HL-60 (cell line): ENCODE measurements at regions not wholly inside any gene's neighbourhood (a gene's known extent, or its start where the extent isn't known, plus 50 kb on each side); places are given as distances from the start of the nearest gene placed in this dataset.
"Not testable (repeated sequence)": the region's sequence is repeated elsewhere in the genome, so short reads cannot be mapped to it uniquely, and the experiment has no call there.

Experiments
- DNase-seq, 2 experiments: peaks; one replicate each; pipeline ENCODE4 v3.0.0-alpha.2; 2010 to 2020; ENCODE audit warnings: low read depth in 1 of 2, low spot score in 1 of 2
- H3K27ac ChIP-seq: fragments of 250-450 bp; sonication (Bioruptor Pico); replicated peaks from 2 replicates; pipeline ENCODE4 v1.5.1; 2020; ENCODE audit warnings: mild to moderate bottlenecking, moderate library complexity
- H3K27me3 ChIP-seq: fragments of 250-450 bp; sonication (Bioruptor Pico); 2 replicates; pipeline ENCODE4 v1.5.1; 2021; ENCODE audit warnings: mild to moderate bottlenecking, moderate library complexity; ENCODE audit not compliant: insufficient read depth, poor library complexity, severe bottlenecking
- H3K4me3 ChIP-seq: replicated peaks from 2 replicates; pipeline ENCODE4 v1.5.1; 2011; ENCODE audit warnings: mild to moderate bottlenecking, control low read depth, low read length; ENCODE audit not compliant: insufficient read depth
- CTCF ChIP-seq: IDR thresholded peaks from one replicate; pipeline ENCODE4 v1.5.1; 2011; ENCODE audit warnings: low read length, control low read depth, inconsistent platforms; ENCODE audit not compliant: insufficient read depth
- GABPA ChIP-seq: IDR thresholded peaks from 2 replicates; pipeline ENCODE4 v1.6.1; 2012; ENCODE audit warnings: low read depth
- POLR2AphosphoS5 ChIP-seq: IDR thresholded peaks from 2 replicates; pipeline ENCODE4 v1.6.1; 2012; ENCODE audit warnings: low read depth
- SPI1 ChIP-seq: IDR thresholded peaks from 2 replicates; pipeline ENCODE4 v1.6.1; 2012; ENCODE audit warnings: low read depth, mild to moderate bottlenecking, borderline replicate concordance
- TF ChIP-seq, protein P1 (sequence below): IDR thresholded peaks from 2 replicates; pipeline ENCODE4 v1.6.1; 2012; ENCODE audit warnings: low read depth; ENCODE audit not compliant: insufficient replicate concordance

GRCh38 chr1:241442686-241443085 lies 76.9 kb downstream of the FH start:
- no peak for DNase-seq
- Histone ChIP-seq H3K4me3 (no peak overlapping the region), H3K27me3 (no peaks in the 10 kb centered on the region), H3K27ac (no peak overlapping the region)
- TF ChIP-seq GABPA = no peak

DNA sequence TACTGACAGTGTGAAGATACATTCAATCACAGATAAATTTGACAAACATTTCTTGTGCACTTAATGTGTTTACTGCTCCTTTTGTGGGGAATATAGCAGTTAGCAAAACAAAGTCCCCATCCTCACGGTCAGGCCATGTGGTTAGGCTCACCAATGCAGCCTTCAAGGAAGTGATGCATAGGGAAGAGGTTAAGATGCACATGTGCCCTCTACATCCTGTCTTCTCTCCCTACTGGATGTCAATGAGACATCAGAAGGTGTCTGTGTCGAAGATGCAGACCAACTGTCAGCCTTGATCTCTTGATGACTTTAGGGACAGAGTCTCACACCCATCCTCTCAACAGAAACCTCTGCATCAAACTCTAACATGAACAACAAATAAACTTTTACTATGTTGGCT lies 78.7 kb downstream of the FH start:
- Histone ChIP-seq H3K27me3 (no peaks in the 10 kb centered on the region), H3K4me3 (no peak overlapping the region), H3K27ac (no peak overlapping the region)
- no peak for DNase-seq
- TF ChIP-seq POLR2AphosphoS5 = no peak
- TF ChIP-seq, protein P1, sequence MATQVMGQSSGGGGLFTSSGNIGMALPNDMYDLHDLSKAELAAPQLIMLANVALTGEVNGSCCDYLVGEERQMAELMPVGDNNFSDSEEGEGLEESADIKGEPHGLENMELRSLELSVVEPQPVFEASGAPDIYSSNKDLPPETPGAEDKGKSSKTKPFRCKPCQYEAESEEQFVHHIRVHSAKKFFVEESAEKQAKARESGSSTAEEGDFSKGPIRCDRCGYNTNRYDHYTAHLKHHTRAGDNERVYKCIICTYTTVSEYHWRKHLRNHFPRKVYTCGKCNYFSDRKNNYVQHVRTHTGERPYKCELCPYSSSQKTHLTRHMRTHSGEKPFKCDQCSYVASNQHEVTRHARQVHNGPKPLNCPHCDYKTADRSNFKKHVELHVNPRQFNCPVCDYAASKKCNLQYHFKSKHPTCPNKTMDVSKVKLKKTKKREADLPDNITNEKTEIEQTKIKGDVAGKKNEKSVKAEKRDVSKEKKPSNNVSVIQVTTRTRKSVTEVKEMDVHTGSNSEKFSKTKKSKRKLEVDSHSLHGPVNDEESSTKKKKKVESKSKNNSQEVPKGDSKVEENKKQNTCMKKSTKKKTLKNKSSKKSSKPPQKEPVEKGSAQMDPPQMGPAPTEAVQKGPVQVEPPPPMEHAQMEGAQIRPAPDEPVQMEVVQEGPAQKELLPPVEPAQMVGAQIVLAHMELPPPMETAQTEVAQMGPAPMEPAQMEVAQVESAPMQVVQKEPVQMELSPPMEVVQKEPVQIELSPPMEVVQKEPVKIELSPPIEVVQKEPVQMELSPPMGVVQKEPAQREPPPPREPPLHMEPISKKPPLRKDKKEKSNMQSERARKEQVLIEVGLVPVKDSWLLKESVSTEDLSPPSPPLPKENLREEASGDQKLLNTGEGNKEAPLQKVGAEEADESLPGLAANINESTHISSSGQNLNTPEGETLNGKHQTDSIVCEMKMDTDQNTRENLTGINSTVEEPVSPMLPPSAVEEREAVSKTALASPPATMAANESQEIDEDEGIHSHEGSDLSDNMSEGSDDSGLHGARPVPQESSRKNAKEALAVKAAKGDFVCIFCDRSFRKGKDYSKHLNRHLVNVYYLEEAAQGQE = no peak
- TF ChIP-seq CTCF = no peak
- TF ChIP-seq GABPA = no peak
- TF ChIP-seq SPI1 = no peak

DNA sequence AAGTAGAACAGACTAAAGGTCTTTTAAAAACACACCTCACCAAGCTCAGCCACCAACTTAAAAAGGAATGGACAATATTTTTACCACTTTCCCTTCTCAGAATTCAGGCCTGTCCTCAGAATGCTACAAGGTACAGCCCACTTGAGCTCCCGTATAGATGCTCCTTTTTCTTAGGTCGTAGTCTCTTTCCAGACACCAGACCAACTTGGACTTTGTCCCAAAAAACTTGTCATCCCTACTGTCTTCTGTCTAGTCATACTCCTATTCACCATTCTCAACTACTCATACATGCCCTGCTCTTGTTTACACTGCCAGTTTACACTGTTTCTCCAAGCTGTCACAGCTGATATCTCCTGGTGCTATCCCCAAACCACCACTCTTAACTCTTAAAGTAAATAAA lies 80.9 kb downstream of the FH start:
- H3K27ac ChIP-seq, H3K27me3 ChIP-seq, DNase-seq, H3K4me3 ChIP-seq: not testable (repeated sequence)

DNA sequence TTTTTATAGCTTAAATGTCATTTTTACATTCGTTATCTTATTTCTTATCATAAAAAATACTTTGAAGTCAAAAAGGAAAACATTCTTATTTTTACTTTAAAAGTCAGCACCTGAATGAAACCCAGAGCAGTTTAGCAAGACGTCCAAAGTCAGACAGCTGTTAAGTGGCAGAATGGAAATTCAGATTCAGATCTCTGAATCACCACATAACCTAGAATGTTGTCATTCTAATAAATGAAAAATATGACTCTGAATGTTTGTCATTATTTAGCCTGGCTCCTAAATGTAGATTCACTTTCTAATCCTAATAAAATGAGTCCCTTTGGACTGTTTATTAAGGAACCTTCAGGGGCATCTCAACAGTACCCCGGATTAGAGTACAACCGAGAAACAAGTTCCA lies 75.2 kb upstream of the RGS7 start:
- no peak overlapping the region for H3K4me3 ChIP-seq
- TF ChIP-seq GABPA (no peak), SPI1 (no peak)
- no peak for DNase-seq
- H3K27me3 ChIP-seq = peaks cover under 1% of the 10 kb centered on the region
- no peak overlapping the region for H3K27ac ChIP-seq

- H3K27me3 ChIP-seq = peaks cover 47% of the 10 kb centered on the region
- DNase-seq, H3K4me3 ChIP-seq, H3K27ac ChIP-seq: not testable (repeated sequence)
These were observed 68.1 kb upstream of the RGS7 start for GRCh38 chr1:241425091-241425490.

GRCh38 chr1:241424480-241424971 lies 67.5 kb upstream of the RGS7 start:
- H3K27ac ChIP-seq = no peak overlapping the region
- TF ChIP-seq POLR2AphosphoS5 = no peak
- TF ChIP-seq SPI1 = no peak
- no peak for TF ChIP-seq CTCF
- no peak for TF ChIP-seq GABPA
- TF ChIP-seq, protein P1 = no peak
- DNase-seq = no peak
- peak overlapping the region; percentile 44; the same call in 1 of the 2 replicates for H3K4me3 ChIP-seq
- peaks cover 47% of the 10 kb centered on the region for H3K27me3 ChIP-seq
